Small intestine (tissue), 7 donors: ENCODE measurements at regions not wholly inside any gene's neighbourhood (a gene's known extent, or its start where the extent isn't known, plus 50 kb on each side); places are given as distances from the start of the nearest gene placed in this dataset.

Experiments used
- DNase-seq, 2 donors: peaks; one replicate each; pipeline versions ENCODE4 v3.0.0 to v3.0.0-alpha.2; 2013
- FAIRE-seq: peaks from 2 replicates; lab custom pipeline; 2012; peaks lifted over from hg19 to GRCh38; lab: Jason Lieb, UNC
- H3K27ac ChIP-seq, 3 donors: one replicate each; pipeline ENCODE4 v1.5.1; 2013; ENCODE audit warnings: low read length in 2 of 3, mild to moderate bottlenecking in 2 of 3, control low read depth in 1 of 3, inconsistent platforms in 1 of 3, low read depth in 1 of 3, moderate library complexity in 1 of 3
- H3K27me3 ChIP-seq, 3 donors: one replicate each; pipeline ENCODE4 v1.6.1; 2013; ENCODE audit warnings: low read length in 3 of 3, inconsistent platforms in 1 of 3; ENCODE audit not compliant: control insufficient read depth in 3 of 3, insufficient read depth in 3 of 3
- H3K36me3 ChIP-seq, 3 donors: one replicate each; pipeline ENCODE4 v1.6.1; 2013; ENCODE audit warnings: low read length in 3 of 3, inconsistent platforms in 1 of 3, low read depth in 1 of 3, mild to moderate bottlenecking in 1 of 3, moderate library complexity in 1 of 3; ENCODE audit not compliant: control insufficient read depth in 3 of 3, insufficient read depth in 2 of 3
- H3K4me1 ChIP-seq, 3 donors: one replicate each; pipeline ENCODE4 v1.6.1; 2013; ENCODE audit warnings: low read length in 2 of 3, inconsistent platforms in 1 of 3, low read depth in 1 of 3, mild to moderate bottlenecking in 1 of 3, moderate library complexity in 1 of 3; ENCODE audit not compliant: control insufficient read depth in 3 of 3, insufficient read depth in 2 of 3
- H3K4me3 ChIP-seq, 3 donors: one replicate each; pipeline ENCODE4 v1.5.1; 2013; ENCODE audit warnings: low read length in 3 of 3, control low read depth in 1 of 3, inconsistent platforms in 1 of 3, low read depth in 1 of 3, mild to moderate bottlenecking in 1 of 3, moderate library complexity in 1 of 3
- H3K9me3 ChIP-seq, 2 donors: one replicate each; pipeline ENCODE4 v1.6.1; 2013; ENCODE audit warnings: low read depth in 1 of 2, low read length in 1 of 2; ENCODE audit not compliant: control insufficient read depth in 2 of 2, insufficient read depth in 1 of 2
- WGBS, 3 donors: extraction: QIAGEN DNeasy Blood & Tissue Kit; methylation state at CpG; one replicate each; pipeline ENCODE4 v1.1.7; 2013; 5-methylcytosine and 5-hydroxymethylcytosine counted together
- donor health status: healthy with polysubstance abuse.
- donor health status: control.
- donor health status: control.
- donor health status: Bipolar disorder and iron deficiency.
- donor health status: healthy.

DNA sequence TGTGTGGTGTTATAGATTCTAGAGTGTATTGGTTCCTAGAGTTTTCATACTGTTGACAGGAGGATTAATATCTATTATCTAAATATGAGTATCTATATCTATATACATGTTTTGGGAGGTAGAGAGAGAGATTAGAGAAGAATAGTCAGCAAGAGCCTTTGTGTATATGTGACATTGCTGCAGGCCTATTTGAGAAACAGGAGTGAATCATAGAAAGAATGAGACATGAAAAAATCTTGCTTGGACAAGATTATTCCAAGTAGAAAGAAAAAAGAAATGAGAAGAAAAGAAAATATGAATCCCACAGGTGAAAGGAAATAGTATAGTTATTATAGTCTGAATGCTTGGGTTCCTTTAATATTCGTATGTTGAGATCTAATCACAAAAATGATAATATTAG is 720.4 kb downstream of the RERGL start:
- no peaks in the 10 kb centered on the region for H3K27me3 ChIP-seq
- no peaks in the 10 kb centered on the region for H3K4me1 ChIP-seq
- no peaks in the 10 kb centered on the region for H3K36me3 ChIP-seq
- no peak overlapping the region for H3K4me3 ChIP-seq
- 28 to 80% (median 42%) methylated on average over 1 of the region's 1 CpG for WGBS, 3 donors
- H3K9me3 ChIP-seq: peaks cover 0 to 1% of the 10 kb centered on the region in 2 donors
- FAIRE-seq: no peak
- DNase-seq: no peak
- H3K27ac ChIP-seq: no peak overlapping the region

DNA sequence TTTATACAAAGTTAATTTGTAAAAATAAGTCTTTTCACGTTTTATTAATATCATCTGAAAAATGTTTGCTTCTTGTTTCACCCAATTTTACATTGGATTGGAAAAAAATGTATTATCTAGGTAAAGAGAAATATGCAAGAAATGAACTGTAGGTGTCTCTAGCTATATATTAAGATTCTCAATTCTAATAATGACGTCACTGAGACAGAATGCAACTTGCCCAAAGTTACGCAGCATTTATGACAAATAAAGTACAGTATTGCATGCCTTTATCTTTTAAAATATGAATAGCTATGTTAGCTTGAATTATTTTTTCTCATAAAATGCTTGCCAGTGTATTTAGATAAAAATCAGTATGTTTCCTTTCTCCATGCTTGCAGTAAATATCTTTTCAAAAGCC is 728.8 kb downstream of the RERGL start:
- Histone ChIP-seq H3K36me3 (no peaks in the 10 kb centered on the region), H3K27ac (no peak overlapping the region), H3K9me3 (no peaks in the 10 kb centered on the region), H3K4me1 (no peaks in the 10 kb centered on the region), H3K27me3 (no peaks in the 10 kb centered on the region), H3K4me3 (no peak overlapping the region)
- DNase-seq (no peak), FAIRE-seq (no peak)
- 65 to 72% (median 70%) methylated on average over 3 of the region's 3 CpGs for WGBS, 3 donors

DNA sequence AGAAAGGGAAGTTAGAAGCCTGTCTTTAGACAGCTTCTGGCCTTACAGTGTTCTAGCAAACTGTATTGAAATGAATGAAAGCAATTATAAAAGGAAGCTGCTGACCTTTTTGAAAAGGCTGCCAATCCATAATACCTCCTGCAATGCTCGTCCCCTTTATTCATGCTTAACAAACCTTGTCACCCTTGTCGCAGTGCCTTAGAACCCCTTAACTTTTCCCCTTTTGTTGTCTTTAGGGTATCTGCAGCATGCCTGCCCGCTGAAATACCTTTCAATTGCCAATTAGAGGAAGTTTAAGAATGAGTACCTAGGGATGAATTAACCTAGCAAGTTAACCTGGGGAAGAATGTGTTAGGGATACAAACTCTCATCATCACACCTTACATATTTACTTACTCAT is 731.2 kb downstream of the RERGL start:
- 32 to 43% (median 42%) methylated on average over 3 of the region's 3 CpGs for WGBS, 3 donors
- Histone ChIP-seq H3K4me3 (no peak overlapping the region), H3K36me3 (no peaks in the 10 kb centered on the region), H3K27ac (no peak overlapping the region), H3K9me3 (no peaks in the 10 kb centered on the region), H3K27me3 (no peaks in the 10 kb centered on the region), H3K4me1 (no peaks in the 10 kb centered on the region)
- DNase-seq: no peak
- no peak for FAIRE-seq

DNA sequence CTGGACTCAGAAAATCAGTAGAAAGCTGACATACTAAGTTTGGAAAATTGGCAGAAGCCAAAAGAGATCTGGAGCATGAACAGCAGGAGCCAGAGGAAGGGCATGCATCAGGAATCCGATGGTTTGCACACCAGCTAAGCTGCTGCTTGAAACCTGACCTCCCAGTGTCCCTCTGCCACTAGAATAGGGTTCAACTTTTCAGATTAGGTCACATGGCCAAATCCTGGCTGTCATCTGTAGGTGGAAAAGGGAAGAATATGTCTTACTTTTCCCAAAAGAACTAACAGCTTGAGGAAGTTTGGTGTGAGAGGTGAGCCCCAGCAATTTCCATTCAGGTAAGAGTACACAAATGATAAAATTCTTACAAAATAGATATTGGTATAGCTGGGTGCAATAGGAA is 732.6 kb downstream of the RERGL start:
- DNase-seq (no peak), FAIRE-seq (no peak)
- no peaks in the 10 kb centered on the region for H3K27me3 ChIP-seq
- H3K4me1 ChIP-seq: no peaks in the 10 kb centered on the region
- no peak overlapping the region for H3K4me3 ChIP-seq
- no peak overlapping the region for H3K27ac ChIP-seq
- 19 to 54% (median 45%) methylated on average over 1 of the region's 1 CpG for WGBS, 3 donors
- H3K36me3 ChIP-seq: no peaks in the 10 kb centered on the region
- no peaks in the 10 kb centered on the region for H3K9me3 ChIP-seq

DNA sequence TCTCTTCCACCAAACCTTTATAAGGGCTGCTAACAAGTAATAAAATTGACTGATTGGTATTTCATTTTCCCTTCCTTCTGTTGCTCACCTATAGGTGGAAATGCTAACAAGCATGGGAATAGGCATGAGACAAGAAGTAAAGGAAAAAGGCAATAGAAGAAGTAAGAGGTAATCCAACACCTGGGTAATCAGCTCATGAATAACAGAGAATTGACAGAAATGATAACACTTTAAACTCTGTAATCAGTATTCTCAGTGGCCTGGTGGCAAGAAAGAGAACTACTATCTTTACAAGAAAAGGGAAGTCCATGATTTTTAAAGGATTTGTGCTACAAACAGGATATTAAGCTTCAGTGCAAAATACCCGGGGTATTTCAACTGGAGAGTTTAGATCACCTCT is 737.8 kb downstream of the RERGL start:
- Histone ChIP-seq H3K36me3 (no peaks in the 10 kb centered on the region), H3K27ac (no peak overlapping the region), H3K9me3 (no peaks in the 10 kb centered on the region), H3K4me1 (no peaks in the 10 kb centered on the region), H3K4me3 (no peak overlapping the region), H3K27me3 (no peaks in the 10 kb centered on the region)
- WGBS, 3 donors: 52 to 68% (median 66%) methylated on average over 1 of the region's 1 CpG
- FAIRE-seq (no peak), DNase-seq (no peak)

DNA sequence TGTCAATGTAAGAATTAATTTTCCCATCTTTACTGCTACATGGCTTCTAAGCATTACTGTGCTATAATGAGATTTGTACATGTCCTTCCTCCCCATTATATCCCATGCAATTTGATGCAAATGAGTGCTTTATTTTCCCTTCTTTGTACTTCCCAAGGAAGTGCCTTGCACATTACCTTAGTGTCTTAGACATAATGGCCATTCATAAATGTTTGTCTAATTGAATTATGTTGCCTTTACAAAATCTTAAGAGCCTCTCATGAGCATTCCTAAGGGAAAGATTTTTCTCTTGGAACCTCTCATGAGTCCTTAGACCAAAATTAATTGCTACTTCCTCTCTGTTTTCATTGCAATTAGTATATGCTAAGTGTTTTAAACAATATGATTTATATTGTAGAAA is 741.7 kb downstream of the RERGL start:
- H3K27ac ChIP-seq: no peak overlapping the region
- H3K36me3 ChIP-seq: no peaks in the 10 kb centered on the region
- no peaks in the 10 kb centered on the region for H3K9me3 ChIP-seq
- DNase-seq: no peak
- H3K4me1 ChIP-seq: no peaks in the 10 kb centered on the region
- FAIRE-seq: no peak
- no peaks in the 10 kb centered on the region for H3K27me3 ChIP-seq
- H3K4me3 ChIP-seq: no peak overlapping the region

DNA sequence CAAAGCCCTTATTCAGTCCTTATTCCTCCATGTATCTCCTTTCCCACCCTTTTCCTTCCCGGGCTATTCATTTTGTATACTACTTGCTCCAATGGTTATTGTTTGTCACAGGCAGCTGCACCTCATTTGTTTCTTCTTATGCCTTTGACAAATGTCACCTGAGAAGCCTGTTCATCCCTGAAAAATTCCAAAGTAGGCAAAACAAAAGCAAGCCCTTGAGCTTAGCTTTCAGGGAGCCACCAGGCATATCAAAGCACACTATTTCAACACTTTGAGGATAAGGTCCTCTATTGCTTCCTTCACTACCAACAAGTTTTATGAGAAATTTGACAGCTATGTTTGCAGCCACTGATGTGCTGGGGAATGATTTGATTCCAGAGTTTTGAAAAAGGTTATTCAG is 738.7 kb upstream of the LMO3 start:
- no peaks in the 10 kb centered on the region for H3K36me3 ChIP-seq
- DNase-seq (no peak), FAIRE-seq (no peak)
- H3K9me3 ChIP-seq: no peaks in the 10 kb centered on the region
- WGBS, 3 donors: 80 to 89% (median 87%) methylated on average over 1 of the region's 1 CpG
- H3K4me3 ChIP-seq: no peak overlapping the region
- H3K4me1 ChIP-seq: no peaks in the 10 kb centered on the region
- no peaks in the 10 kb centered on the region for H3K27me3 ChIP-seq
- H3K27ac ChIP-seq: no peak overlapping the region

DNA sequence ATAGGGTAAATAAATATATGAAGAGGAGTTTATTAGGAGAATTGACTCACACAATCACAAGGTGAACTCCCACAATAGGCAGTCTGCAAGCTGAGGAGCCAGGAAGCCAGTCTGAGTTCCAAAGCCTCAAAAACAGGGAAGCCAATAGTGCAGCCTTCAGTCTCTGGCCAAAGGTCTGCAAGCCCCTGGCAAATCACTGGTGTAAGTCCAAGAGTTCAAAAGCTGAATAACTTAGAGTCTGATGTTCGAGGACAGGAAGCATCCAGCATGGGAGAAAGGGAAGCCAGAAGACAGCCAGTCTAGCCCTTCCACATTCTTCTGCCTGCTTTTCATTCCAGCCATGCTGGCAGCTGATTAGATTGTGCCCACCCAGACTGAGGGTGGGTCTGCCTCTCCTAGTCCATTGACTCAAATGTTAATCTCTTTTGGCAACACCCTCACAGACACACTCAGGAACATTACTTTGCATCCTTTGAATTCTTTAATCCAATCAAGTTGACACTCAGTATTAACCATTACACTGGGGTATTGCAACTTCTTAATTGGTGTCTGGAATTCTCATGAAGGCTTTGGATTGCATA is 736.5 kb upstream of the LMO3 start:
- Histone ChIP-seq H3K27ac (no peak overlapping the region), H3K27me3 (no peaks in the 10 kb centered on the region), H3K9me3 (no peaks in the 10 kb centered on the region), H3K4me1 (no peaks in the 10 kb centered on the region), H3K4me3 (no peak overlapping the region), H3K36me3 (no peaks in the 10 kb centered on the region)
- no peak for FAIRE-seq
- no peak for DNase-seq
- 6 to 59% (median 17%) methylated on average over 1 of the region's 1 CpG for WGBS, 3 donors

DNA sequence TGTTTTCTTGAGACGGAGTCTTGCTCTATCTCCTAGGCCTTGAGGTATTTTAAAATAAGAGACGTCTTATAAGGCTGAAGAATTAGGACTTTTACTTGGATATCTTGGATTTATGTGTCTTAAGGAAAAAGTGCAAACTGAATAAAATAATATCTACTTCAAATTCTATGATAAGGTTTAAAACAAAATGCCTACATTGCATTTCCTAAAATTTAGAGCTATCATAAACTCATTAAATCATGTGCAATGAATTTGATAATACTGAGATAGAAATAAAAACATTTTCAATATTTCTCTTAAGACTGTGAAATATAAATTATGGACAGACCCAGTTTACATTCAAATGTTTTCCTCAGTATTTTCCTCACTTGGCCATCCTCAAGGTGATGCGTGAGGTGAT is 729.5 kb upstream of the LMO3 start:
- 80 to 87% (median 85%) methylated on average over 3 of the region's 3 CpGs for WGBS, 3 donors
- H3K36me3 ChIP-seq: no peaks in the 10 kb centered on the region
- H3K27me3 ChIP-seq: no peaks in the 10 kb centered on the region
- no peaks in the 10 kb centered on the region for H3K4me1 ChIP-seq
- no peaks in the 10 kb centered on the region for H3K9me3 ChIP-seq
- no peak for DNase-seq
- H3K4me3 ChIP-seq: no peak overlapping the region
- H3K27ac ChIP-seq: no peak overlapping the region
- FAIRE-seq: no peak
